ENCODE measurements at regions not wholly inside any gene's neighbourhood (a gene's known extent, or its start where the extent isn't known, plus 50 kb on each side); places are given as distances from the start of the nearest gene placed in this dataset.

DNA sequence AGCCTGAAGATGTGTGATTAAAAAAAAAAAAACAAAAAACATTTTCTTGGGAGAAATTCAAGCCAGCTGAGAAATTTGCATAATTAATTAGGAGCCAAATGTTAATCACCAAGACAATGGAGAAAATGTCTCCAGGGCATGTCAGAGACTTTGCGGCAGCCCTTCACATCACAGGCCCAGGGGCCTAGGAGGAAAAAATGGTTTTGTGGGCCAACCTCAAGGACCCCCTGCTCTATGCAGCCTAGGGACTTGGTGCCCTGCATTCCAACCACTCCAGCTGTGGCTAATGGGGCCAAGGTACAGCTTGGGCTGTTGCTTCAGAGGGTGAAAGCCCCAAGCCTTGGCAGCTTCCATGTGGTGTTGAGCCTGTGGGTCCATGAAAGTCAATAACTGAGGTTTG is 241.9 kb upstream of the THUMPD2 start:
- in situ Hi-C loops (cut with MboI) = no loop called here
- WGBS (ENCODE audit: insufficient coverage, low coverage, missing lambda C conversion rate) = 0% methylated on average over 1 of the region's 1 CpG
- no peak for ATAC-seq
- POLR2A ChIA-PET = no interaction called here
- BruUV-seq (replicated peaks) = no TSS peak
- no peaks in the 10 kb centered on the region for H4K20me1 ChIP-seq (replicated peaks; ENCODE audit: control insufficient read depth, insufficient read depth, low read length)
- no peaks in the 10 kb centered on the region for H3K79me2 ChIP-seq (ENCODE audit: control insufficient read depth, insufficient read depth, low read length)
- H3K4me2 ChIP-seq (ENCODE audit: insufficient read depth, low read length) = no peak overlapping the region
- no peak overlapping the region for H3K9ac ChIP-seq (ENCODE audit: insufficient read depth in 1 of 2, low read depth in 2 of 2, low read length in 2 of 2)
- H3K27me3 ChIP-seq (ENCODE audit: control insufficient read depth in 2 of 2, insufficient read depth in 2 of 2, low read length in 2 of 2) = no peaks in the 10 kb centered on the region
- H3K9me3 ChIP-seq (replicated peaks; ENCODE audit: control insufficient read depth, insufficient read depth, low read depth, low read length) = no peaks in the 10 kb centered on the region
- TF ChIP-seq HDAC1 (IDR thresholded peaks at IDR 0.05) (no peak), ZFP36 (IDR thresholded peaks at IDR 0.05; ENCODE audit: low read depth, low read length, partially characterized antibody) (peak; percentile 68)
- FAIRE-seq = no peak
- no peaks in the 10 kb centered on the region for H3K9me1 ChIP-seq (ENCODE audit: control insufficient read depth, insufficient read depth, low read length)
- DNase-seq (ENCODE audit: extremely low read depth in 1 of 4, low spot score in 3 of 4) = no peak
- no peaks in the 10 kb centered on the region for H3K4me1 ChIP-seq (replicated peaks in 1 of 2; ENCODE audit: control insufficient read depth in 2 of 2, insufficient read depth in 2 of 2, low read length in 2 of 2)
- H3K4me3 ChIP-seq = no peak overlapping the region
- no peaks in the 10 kb centered on the region for H3K36me3 ChIP-seq (ENCODE audit: control insufficient read depth, insufficient read depth, low read length)
- intact Hi-C loops (cut with micrococcal nuclease) = no loop called here
- H2AFZ ChIP-seq (ENCODE audit: low read depth, low read length) = no peak overlapping the region
- CTCF ChIA-PET (ENCODE audit: low intra/inter-chr PET ratio) = no interaction called here
- H3K27ac ChIP-seq (ENCODE audit: extremely low read depth, low read depth, low read length) = no peak overlapping the region

GRCh38 chr2:40016151-40016885 is 237.3 kb upstream of the THUMPD2 start:
- no peaks in the 10 kb centered on the region for H3K36me3 ChIP-seq (ENCODE audit: control insufficient read depth, insufficient read depth, low read length)
- no TSS peak for BruUV-seq (replicated peaks)
- FAIRE-seq (no peak), DNase-seq (ENCODE audit: extremely low read depth in 1 of 4, low spot score in 3 of 4) (no peak), ATAC-seq (no peak)
- intact Hi-C loops (cut with micrococcal nuclease) = no loop called here
- no peak overlapping the region for H3K27ac ChIP-seq (ENCODE audit: extremely low read depth, low read depth, low read length)
- 0% methylated on average over 1 of the region's 1 CpG for WGBS (ENCODE audit: insufficient coverage, low coverage, missing lambda C conversion rate)
- H2AFZ ChIP-seq (ENCODE audit: low read depth, low read length) = no peak overlapping the region
- H3K9ac ChIP-seq (ENCODE audit: insufficient read depth in 1 of 2, low read depth in 2 of 2, low read length in 2 of 2) = no peak overlapping the region
- no peak for TF ChIP-seq BCL6 (CRISPR knock-in tag; IDR thresholded peaks at IDR 0.05)
- TF ChIP-seq, protein P1, sequence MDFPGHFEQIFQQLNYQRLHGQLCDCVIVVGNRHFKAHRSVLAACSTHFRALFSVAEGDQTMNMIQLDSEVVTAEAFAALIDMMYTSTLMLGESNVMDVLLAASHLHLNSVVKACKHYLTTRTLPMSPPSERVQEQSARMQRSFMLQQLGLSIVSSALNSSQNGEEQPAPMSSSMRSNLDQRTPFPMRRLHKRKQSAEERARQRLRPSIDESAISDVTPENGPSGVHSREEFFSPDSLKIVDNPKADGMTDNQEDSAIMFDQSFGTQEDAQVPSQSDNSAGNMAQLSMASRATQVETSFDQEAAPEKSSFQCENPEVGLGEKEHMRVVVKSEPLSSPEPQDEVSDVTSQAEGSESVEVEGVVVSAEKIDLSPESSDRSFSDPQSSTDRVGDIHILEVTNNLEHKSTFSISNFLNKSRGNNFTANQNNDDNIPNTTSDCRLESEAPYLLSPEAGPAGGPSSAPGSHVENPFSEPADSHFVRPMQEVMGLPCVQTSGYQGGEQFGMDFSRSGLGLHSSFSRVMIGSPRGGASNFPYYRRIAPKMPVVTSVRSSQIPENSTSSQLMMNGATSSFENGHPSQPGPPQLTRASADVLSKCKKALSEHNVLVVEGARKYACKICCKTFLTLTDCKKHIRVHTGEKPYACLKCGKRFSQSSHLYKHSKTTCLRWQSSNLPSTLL (IDR thresholded peaks at IDR 0.05) = no peak
- no peak for TF ChIP-seq KLF10 (CRISPR knock-in tag; IDR thresholded peaks at IDR 0.05)
- TF ChIP-seq, protein P2, sequence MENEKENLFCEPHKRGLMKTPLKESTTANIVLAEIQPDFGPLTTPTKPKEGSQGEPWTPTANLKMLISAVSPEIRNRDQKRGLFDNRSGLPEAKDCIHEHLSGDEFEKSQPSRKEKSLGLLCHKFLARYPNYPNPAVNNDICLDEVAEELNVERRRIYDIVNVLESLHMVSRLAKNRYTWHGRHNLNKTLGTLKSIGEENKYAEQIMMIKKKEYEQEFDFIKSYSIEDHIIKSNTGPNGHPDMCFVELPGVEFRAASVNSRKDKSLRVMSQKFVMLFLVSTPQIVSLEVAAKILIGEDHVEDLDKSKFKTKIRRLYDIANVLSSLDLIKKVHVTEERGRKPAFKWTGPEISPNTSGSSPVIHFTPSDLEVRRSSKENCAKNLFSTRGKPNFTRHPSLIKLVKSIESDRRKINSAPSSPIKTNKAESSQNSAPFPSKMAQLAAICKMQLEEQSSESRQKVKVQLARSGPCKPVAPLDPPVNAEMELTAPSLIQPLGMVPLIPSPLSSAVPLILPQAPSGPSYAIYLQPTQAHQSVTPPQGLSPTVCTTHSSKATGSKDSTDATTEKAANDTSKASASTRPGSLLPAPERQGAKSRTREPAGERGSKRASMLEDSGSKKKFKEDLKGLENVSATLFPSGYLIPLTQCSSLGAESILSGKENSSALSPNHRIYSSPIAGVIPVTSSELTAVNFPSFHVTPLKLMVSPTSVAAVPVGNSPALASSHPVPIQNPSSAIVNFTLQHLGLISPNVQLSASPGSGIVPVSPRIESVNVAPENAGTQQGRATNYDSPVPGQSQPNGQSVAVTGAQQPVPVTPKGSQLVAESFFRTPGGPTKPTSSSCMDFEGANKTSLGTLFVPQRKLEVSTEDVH (IDR thresholded peaks at IDR 0.05; ENCODE audit: low read depth, partially characterized antibody) = no peak
- no peak for TF ChIP-seq HNRNPUL1 (IDR thresholded peaks at IDR 0.05; ENCODE audit: low read length)
- no peak for TF ChIP-seq ATF2 (CRISPR knock-in tag; IDR thresholded peaks at IDR 0.05)
- H3K9me3 ChIP-seq (replicated peaks; ENCODE audit: control insufficient read depth, insufficient read depth, low read depth, low read length) = no peaks in the 10 kb centered on the region
- no peaks in the 10 kb centered on the region for H3K27me3 ChIP-seq (ENCODE audit: control insufficient read depth in 2 of 2, insufficient read depth in 2 of 2, low read length in 2 of 2)
- ChIA-PET POLR2A (no interaction called here), CTCF (ENCODE audit: low intra/inter-chr PET ratio) (no interaction called here)
- no peaks in the 10 kb centered on the region for H3K9me1 ChIP-seq (ENCODE audit: control insufficient read depth, insufficient read depth, low read length)
- H3K4me2 ChIP-seq (ENCODE audit: insufficient read depth, low read length) = no peak overlapping the region
- in situ Hi-C loops (cut with MboI) = no loop called here
- H4K20me1 ChIP-seq (replicated peaks; ENCODE audit: control insufficient read depth, insufficient read depth, low read length) = no peaks in the 10 kb centered on the region
- no peaks in the 10 kb centered on the region for H3K4me1 ChIP-seq (replicated peaks in 1 of 2; ENCODE audit: control insufficient read depth in 2 of 2, insufficient read depth in 2 of 2, low read length in 2 of 2)
- H3K4me3 ChIP-seq = no peak overlapping the region
- H3K79me2 ChIP-seq (ENCODE audit: control insufficient read depth, insufficient read depth, low read length) = no peaks in the 10 kb centered on the region
